ENCODE measurements at regions not wholly inside any gene's neighbourhood (a gene's known extent, or its start where the extent isn't known, plus 50 kb on each side); places are given as distances from the start of the nearest gene placed in this dataset.

DNA sequence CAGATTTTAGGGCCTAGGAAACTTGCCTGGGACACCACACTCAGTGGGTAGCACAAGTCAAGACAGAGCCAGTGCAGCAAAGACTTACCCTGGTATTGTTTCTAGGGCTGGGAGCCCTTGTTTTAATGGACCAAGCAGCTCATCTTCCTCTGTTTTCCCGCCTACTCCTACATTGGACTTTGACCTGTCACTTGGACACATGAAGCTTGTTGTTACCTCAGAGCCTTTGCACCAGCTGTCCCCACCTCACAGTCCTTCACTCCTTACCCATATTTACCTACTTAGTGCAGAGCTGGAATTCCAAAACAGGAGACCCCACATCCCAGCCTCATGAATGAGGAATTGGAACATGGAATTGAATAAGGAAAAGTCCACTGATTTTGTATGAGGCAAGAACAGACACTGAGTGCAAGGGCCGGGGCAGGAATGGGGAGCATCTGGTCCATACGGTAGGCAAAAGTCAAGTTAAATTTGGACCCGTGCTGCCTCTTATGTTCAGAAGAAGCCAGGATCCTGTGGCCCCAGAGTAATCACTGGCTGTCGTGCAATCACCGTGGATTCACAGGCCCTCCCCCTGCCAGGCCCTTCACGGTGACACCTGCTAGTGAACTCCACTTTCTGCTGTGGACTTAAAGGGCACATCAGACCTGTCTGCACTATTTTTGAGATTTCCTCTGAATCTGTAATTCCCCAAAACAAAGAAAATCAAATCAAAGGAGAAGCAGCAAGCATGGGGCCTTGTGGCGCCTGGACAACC lies 236.9 kb upstream of the PMEPA1 start:
- DNase-seq (ENCODE audit: low spot score) = no peak
- H3K9me3 ChIP-seq (ENCODE audit: low read depth, low read length, poor library complexity, severe bottlenecking) = no peaks in the 10 kb centered on the region
- no TSS peak for BruUV-seq (replicated peaks)
- intact Hi-C loops (cut with micrococcal nuclease; ENCODE audit: unreplicated experiment) = no loop called here
- ChIA-PET CTCF (no interaction called here), POLR2A (ENCODE audit: low non-redundant PET) (no interaction called here)
- TF ChIP-seq, protein P1, sequence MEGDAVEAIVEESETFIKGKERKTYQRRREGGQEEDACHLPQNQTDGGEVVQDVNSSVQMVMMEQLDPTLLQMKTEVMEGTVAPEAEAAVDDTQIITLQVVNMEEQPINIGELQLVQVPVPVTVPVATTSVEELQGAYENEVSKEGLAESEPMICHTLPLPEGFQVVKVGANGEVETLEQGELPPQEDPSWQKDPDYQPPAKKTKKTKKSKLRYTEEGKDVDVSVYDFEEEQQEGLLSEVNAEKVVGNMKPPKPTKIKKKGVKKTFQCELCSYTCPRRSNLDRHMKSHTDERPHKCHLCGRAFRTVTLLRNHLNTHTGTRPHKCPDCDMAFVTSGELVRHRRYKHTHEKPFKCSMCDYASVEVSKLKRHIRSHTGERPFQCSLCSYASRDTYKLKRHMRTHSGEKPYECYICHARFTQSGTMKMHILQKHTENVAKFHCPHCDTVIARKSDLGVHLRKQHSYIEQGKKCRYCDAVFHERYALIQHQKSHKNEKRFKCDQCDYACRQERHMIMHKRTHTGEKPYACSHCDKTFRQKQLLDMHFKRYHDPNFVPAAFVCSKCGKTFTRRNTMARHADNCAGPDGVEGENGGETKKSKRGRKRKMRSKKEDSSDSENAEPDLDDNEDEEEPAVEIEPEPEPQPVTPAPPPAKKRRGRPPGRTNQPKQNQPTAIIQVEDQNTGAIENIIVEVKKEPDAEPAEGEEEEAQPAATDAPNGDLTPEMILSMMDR (conservative IDR thresholded peaks at IDR 0.05; ENCODE audit: low read depth, low read length) = no peak
- TF ChIP-seq EZH2 (IDR thresholded peaks at IDR 0.05; ENCODE audit: borderline replicate concordance, low read depth, low read length, poor library complexity, severe bottlenecking) = no peak
- H3K4me3 ChIP-seq (ENCODE audit: low read depth, low read length, poor library complexity, severe bottlenecking) = no peak overlapping the region
- no peaks in the 10 kb centered on the region for H3K27me3 ChIP-seq (replicated peaks; ENCODE audit: insufficient read depth, low read depth, low read length, poor library complexity)
- no peak overlapping the region for H3K27ac ChIP-seq (ENCODE audit: low read depth, low read length, poor library complexity, severe bottlenecking)
- no peaks in the 10 kb centered on the region for H3K4me1 ChIP-seq (ENCODE audit: insufficient read depth, low read length, poor library complexity, severe bottlenecking)
- H3K36me3 ChIP-seq (ENCODE audit: insufficient read depth, low read length, poor library complexity, severe bottlenecking) = no peaks in the 10 kb centered on the region

DNA sequence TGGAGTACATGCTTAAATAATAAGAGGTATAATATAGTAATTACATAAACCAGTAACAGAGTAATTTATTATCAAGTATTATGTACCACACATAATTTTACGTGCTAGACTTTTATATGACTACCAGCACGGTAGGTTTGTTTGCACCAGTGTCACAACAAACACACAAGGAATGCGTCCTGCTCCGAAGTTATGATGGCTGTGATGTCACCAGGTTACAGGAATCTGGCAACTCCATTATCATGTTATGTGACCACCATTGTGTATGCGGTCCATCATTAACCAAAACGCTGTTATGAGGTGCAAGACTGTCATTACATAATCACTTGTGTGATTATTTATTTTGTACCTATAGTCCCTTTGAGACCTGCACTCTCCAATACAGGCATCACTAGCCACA lies 235.2 kb upstream of the PMEPA1 start:
- ChIA-PET POLR2A (ENCODE audit: low non-redundant PET) (no interaction called here), CTCF (no interaction called here)
- Histone ChIP-seq H3K4me3 (ENCODE audit: low read depth, low read length, poor library complexity, severe bottlenecking) (no peak overlapping the region), H3K36me3 (ENCODE audit: insufficient read depth, low read length, poor library complexity, severe bottlenecking) (no peaks in the 10 kb centered on the region), H3K9me3 (ENCODE audit: low read depth, low read length, poor library complexity, severe bottlenecking) (no peaks in the 10 kb centered on the region), H3K27ac (ENCODE audit: low read depth, low read length, poor library complexity, severe bottlenecking) (no peak overlapping the region), H3K4me1 (ENCODE audit: insufficient read depth, low read length, poor library complexity, severe bottlenecking) (no peaks in the 10 kb centered on the region), H3K27me3 (replicated peaks; ENCODE audit: insufficient read depth, low read depth, low read length, poor library complexity) (no peaks in the 10 kb centered on the region)
- no TSS peak for BruUV-seq (replicated peaks)
- intact Hi-C loops (cut with micrococcal nuclease; ENCODE audit: unreplicated experiment) = no loop called here
- DNase-seq (ENCODE audit: low spot score) = no peak
- no peak for TF ChIP-seq EZH2 (IDR thresholded peaks at IDR 0.05; ENCODE audit: borderline replicate concordance, low read depth, low read length, poor library complexity, severe bottlenecking)
- TF ChIP-seq, protein P1 (conservative IDR thresholded peaks at IDR 0.05; ENCODE audit: low read depth, low read length) = no peak

DNA sequence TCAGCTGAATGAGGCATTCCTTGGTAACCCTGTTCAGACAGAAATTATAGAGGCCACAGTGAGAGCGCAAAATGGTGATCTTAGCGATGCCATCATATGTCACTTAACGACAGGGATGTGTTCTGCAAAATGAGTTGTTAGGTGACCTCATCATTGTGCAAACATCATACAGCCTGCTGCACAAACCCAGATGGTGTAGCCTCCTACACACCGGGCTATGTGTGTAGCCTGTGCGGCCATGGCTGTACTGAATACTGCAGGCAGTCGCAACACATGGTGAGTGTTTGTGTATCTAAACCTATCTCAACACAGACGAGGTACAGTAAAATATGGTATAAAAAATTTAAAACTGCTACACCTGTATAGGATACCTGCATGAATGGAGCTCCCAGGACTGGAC lies 234.1 kb upstream of the PMEPA1 start:
- intact Hi-C loops (cut with micrococcal nuclease; ENCODE audit: unreplicated experiment) = no loop called here
- DNase-seq (ENCODE audit: low spot score) = no peak
- ChIA-PET POLR2A (ENCODE audit: low non-redundant PET) (no interaction called here), CTCF (no interaction called here)
- TF ChIP-seq, protein P1 (conservative IDR thresholded peaks at IDR 0.05; ENCODE audit: low read depth, low read length) = no peak
- TF ChIP-seq EZH2 (IDR thresholded peaks at IDR 0.05; ENCODE audit: borderline replicate concordance, low read depth, low read length, poor library complexity, severe bottlenecking) = no peak
- Histone ChIP-seq H3K27me3 (replicated peaks; ENCODE audit: insufficient read depth, low read depth, low read length, poor library complexity) (no peaks in the 10 kb centered on the region), H3K27ac (ENCODE audit: low read depth, low read length, poor library complexity, severe bottlenecking) (no peak overlapping the region), H3K9me3 (ENCODE audit: low read depth, low read length, poor library complexity, severe bottlenecking) (no peaks in the 10 kb centered on the region), H3K36me3 (ENCODE audit: insufficient read depth, low read length, poor library complexity, severe bottlenecking) (no peaks in the 10 kb centered on the region), H3K4me1 (ENCODE audit: insufficient read depth, low read length, poor library complexity, severe bottlenecking) (no peaks in the 10 kb centered on the region), H3K4me3 (ENCODE audit: low read depth, low read length, poor library complexity, severe bottlenecking) (no peak overlapping the region)
- no TSS peak for BruUV-seq (replicated peaks)
